PC-9 (cell line): ENCODE measurements at regions not wholly inside any gene's neighbourhood (a gene's known extent, or its start where the extent isn't known, plus 50 kb on each side); places are given as distances from the start of the nearest gene placed in this dataset.

ENCODE experiments used
- CTCF ChIP-seq: fragments of 200-600 bp; sonication (generic); conservative IDR thresholded peaks from 2 replicates; pipeline ENCODE4 v1.6.1; 2017; ENCODE audit warnings: mixed run types, antibody characterized with exemption, mild to moderate bottlenecking, moderate library complexity
- EZH2 ChIP-seq: fragments of 200-600 bp; sonication (generic); IDR thresholded peaks from 2 replicates; pipeline ENCODE4 v1.8.0; 2017; ENCODE audit warnings: antibody characterized with exemption, low read depth

GRCh38 chr14:83171761-83172160 lies 1638.1 kb upstream of the SEL1L start:
- TF ChIP-seq CTCF: no peak
- no peak for TF ChIP-seq EZH2
